Type B pancreatic cell (in vitro differentiated cells): ENCODE measurements at regions not wholly inside any gene's neighbourhood (a gene's known extent, or its start where the extent isn't known, plus 50 kb on each side); places are given as distances from the start of the nearest gene placed in this dataset.
A peak's percentile ranks its signal among the peaks of the same experiment; 100 is the strongest.

Source experiments
- DNase-seq: peaks from one replicate; pipeline ENCODE4 v3.0.0; 2021; ENCODE audit warnings: mixed read lengths; ENCODE audit not compliant: unreplicated experiment; ENCODE audit errors: extremely low spot score
- H3K27ac Mint-ChIP-seq: 2 replicates; pipeline ENCODE4 v1.8.0; 2021; ENCODE audit warnings: mild to moderate bottlenecking, mixed read lengths
- H3K27me3 Mint-ChIP-seq: 2 replicates; pipeline ENCODE4 v1.8.0; 2021; ENCODE audit warnings: mixed read lengths
- H3K36me3 Mint-ChIP-seq: 2 replicates; pipeline ENCODE4 v1.8.0; 2021; ENCODE audit warnings: mixed read lengths
- H3K4me1 Mint-ChIP-seq: one replicate; pipeline ENCODE4 v1.8.0; 2021; ENCODE audit warnings: mixed read lengths; ENCODE audit not compliant: unreplicated experiment
- H3K4me3 Mint-ChIP-seq: 2 replicates; pipeline ENCODE4 v1.8.0; 2021; ENCODE audit warnings: mild to moderate bottlenecking, mixed read lengths
- H3K9me3 Mint-ChIP-seq: 2 replicates; pipeline ENCODE4 v1.8.0; 2021; ENCODE audit warnings: mixed read lengths
- TF ChIP-seq, protein P1 (sequence below): fragments of 200-600 bp; sonication (generic); conservative IDR thresholded peaks from 2 replicates; pipeline ENCODE4 v1.5.0; 2021; ENCODE audit warnings: antibody characterized with exemption, mild to moderate bottlenecking

- Mint-ChIP-seq H3K27me3 (peaks cover 48% of the 10 kb centered on the region), H3K9me3 (no peaks in the 10 kb centered on the region), H3K4me3 (no peak overlapping the region), H3K36me3 (no peaks in the 10 kb centered on the region), H3K27ac (no peak overlapping the region), H3K4me1 (no peaks in the 10 kb centered on the region)
- TF ChIP-seq, protein P1, sequence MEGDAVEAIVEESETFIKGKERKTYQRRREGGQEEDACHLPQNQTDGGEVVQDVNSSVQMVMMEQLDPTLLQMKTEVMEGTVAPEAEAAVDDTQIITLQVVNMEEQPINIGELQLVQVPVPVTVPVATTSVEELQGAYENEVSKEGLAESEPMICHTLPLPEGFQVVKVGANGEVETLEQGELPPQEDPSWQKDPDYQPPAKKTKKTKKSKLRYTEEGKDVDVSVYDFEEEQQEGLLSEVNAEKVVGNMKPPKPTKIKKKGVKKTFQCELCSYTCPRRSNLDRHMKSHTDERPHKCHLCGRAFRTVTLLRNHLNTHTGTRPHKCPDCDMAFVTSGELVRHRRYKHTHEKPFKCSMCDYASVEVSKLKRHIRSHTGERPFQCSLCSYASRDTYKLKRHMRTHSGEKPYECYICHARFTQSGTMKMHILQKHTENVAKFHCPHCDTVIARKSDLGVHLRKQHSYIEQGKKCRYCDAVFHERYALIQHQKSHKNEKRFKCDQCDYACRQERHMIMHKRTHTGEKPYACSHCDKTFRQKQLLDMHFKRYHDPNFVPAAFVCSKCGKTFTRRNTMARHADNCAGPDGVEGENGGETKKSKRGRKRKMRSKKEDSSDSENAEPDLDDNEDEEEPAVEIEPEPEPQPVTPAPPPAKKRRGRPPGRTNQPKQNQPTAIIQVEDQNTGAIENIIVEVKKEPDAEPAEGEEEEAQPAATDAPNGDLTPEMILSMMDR, result no peak
- DNase-seq, result no peak
Measured at GRCh38 chr18:77896586-77897252, 647.1 kb downstream of the GALR1 start.

DNA sequence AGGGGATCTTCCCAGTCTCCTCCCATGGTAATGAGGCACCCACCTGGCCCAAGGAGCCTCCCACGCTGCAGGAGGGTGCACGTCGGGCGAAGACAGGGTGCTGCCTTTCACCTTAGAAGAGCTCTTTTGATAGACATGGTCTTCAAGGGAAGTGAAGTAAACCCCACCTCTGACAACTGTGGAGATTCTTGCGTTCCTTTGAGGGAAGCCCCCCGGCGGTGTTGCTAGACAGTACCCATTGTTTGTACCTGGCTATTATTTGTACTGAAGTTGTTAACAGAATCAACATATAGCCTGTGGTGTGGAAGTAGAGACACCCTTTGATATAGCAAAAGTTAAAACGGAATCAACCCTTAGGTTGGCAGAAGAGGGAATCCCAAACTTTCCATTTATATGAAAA lies 648.0 kb downstream of the GALR1 start:
- no peaks in the 10 kb centered on the region for H3K4me1 Mint-ChIP-seq
- H3K27ac Mint-ChIP-seq, result no peak overlapping the region
- H3K36me3 Mint-ChIP-seq, result no peaks in the 10 kb centered on the region
- H3K27me3 Mint-ChIP-seq, result peaks cover 48% of the 10 kb centered on the region
- TF ChIP-seq, protein P1, result no peak
- no peak for DNase-seq
- H3K4me3 Mint-ChIP-seq, result no peak overlapping the region
- no peaks in the 10 kb centered on the region for H3K9me3 Mint-ChIP-seq

- Mint-ChIP-seq H3K36me3 (no peaks in the 10 kb centered on the region), H3K4me1 (no peaks in the 10 kb centered on the region), H3K27ac (no peak overlapping the region), H3K9me3 (no peaks in the 10 kb centered on the region), H3K27me3 (peaks cover 34% of the 10 kb centered on the region), H3K4me3 (peak overlapping the region; percentile 75)
- TF ChIP-seq, protein P1, result peak; percentile 78
- no peak for DNase-seq
Measured at GRCh38 chr18:77899972-77900754, 650.5 kb downstream of the GALR1 start.

DNA sequence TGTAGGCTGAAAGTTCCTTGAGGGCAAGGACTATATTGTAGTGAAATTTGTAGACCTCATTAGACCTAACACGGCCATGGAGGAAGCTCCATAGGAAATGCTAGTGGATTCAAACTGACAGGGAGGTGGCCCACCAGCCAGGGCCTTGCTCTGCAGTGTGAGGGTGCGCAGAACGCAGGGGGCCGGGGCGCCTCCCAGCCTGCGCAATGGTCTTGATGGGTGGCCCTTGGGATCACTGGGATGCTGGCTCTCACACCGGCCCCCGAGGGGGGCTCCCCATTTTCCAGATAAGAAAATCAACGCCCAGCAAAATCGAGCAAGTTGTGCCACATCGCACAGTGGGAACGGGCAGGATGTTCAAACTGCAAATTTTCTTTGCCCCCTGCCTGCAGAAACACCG lies 655.4 kb downstream of the GALR1 start:
- Mint-ChIP-seq H3K4me3 (no peak overlapping the region), H3K4me1 (no peaks in the 10 kb centered on the region), H3K36me3 (no peaks in the 10 kb centered on the region), H3K9me3 (no peaks in the 10 kb centered on the region), H3K27me3 (peaks cover 8% of the 10 kb centered on the region), H3K27ac (no peak overlapping the region)
- TF ChIP-seq, protein P1, result no peak
- no peak for DNase-seq

- no peak overlapping the region for H3K27ac Mint-ChIP-seq
Measured at GRCh38 chr18:77905449-77906055, 655.9 kb downstream of the GALR1 start.

More at GRCh38 chr18:77905449-77906055, 655.9 kb downstream of the GALR1 start:
- no peak for DNase-seq
- Mint-ChIP-seq H3K27me3 (peaks cover 8% of the 10 kb centered on the region), H3K4me3 (no peak overlapping the region), H3K9me3 (no peaks in the 10 kb centered on the region), H3K36me3 (no peaks in the 10 kb centered on the region), H3K4me1 (no peaks in the 10 kb centered on the region)
- TF ChIP-seq, protein P1, result no peak
